ENCODE measurements at regions not wholly inside any gene's neighbourhood (a gene's known extent, or its start where the extent isn't known, plus 50 kb on each side); places are given as distances from the start of the nearest gene placed in this dataset.

DNA sequence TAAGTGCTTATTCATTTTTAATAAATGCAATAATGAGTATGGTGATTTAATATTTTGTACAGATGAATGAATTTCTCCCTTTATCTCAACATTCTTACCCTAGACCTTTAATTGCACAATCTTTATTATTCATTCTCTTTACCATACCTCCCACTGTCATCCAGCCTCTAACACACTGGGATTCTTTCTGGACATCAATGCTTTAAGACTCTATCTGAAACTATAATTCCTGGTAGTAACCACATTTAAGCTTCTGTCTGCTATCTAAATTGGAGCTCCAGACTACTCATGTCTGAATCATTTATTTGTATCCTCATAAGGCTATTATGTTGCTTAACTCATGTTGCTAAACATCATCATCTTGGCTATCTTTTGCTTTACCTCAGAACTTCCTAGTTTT, 270.2 kb downstream of the ALG10B start:
- intact Hi-C loops (cut with DNase I), result no loop called here
- no peak for TF ChIP-seq POLR2AphosphoS5 (IDR thresholded peaks at IDR 0.05)
- Histone ChIP-seq H3K36me3 (no peaks in the 10 kb centered on the region), H3K9me3 (no peaks in the 10 kb centered on the region), H3K27me3 (no peaks in the 10 kb centered on the region), H3K4me1 (no peaks in the 10 kb centered on the region), H3K4me3 (no peak overlapping the region), H3K27ac (no peak overlapping the region)
- DNase-seq, result no peak

DNA sequence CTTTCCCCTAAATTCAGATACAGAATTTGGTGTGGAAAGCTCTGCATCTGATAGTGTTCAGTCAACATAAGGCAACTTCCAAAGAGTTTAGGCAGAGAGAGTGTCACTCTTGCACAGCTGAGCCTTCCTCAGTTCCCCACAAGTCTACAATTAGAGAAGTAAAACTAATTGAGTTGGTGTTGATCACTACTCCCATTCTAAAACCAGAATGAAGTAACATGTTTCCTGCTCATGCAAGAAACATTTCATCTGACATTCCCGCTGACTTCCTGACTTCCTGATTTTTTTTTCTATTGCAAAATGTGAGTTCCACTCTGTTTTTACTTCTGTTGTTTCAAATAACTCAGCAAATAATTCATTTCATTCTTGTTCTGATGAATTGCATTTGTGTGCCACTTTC, 271.0 kb downstream of the ALG10B start:
- no peaks in the 10 kb centered on the region for H3K36me3 ChIP-seq
- no peaks in the 10 kb centered on the region for H3K9me3 ChIP-seq
- H3K4me3 ChIP-seq, result no peak overlapping the region
- TF ChIP-seq EP300 (IDR thresholded peaks at IDR 0.05), result no peak
- TF ChIP-seq, protein P1, sequence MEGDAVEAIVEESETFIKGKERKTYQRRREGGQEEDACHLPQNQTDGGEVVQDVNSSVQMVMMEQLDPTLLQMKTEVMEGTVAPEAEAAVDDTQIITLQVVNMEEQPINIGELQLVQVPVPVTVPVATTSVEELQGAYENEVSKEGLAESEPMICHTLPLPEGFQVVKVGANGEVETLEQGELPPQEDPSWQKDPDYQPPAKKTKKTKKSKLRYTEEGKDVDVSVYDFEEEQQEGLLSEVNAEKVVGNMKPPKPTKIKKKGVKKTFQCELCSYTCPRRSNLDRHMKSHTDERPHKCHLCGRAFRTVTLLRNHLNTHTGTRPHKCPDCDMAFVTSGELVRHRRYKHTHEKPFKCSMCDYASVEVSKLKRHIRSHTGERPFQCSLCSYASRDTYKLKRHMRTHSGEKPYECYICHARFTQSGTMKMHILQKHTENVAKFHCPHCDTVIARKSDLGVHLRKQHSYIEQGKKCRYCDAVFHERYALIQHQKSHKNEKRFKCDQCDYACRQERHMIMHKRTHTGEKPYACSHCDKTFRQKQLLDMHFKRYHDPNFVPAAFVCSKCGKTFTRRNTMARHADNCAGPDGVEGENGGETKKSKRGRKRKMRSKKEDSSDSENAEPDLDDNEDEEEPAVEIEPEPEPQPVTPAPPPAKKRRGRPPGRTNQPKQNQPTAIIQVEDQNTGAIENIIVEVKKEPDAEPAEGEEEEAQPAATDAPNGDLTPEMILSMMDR (IDR thresholded peaks at IDR 0.05), result no peak
- no peak for TF ChIP-seq POLR2AphosphoS5 (IDR thresholded peaks at IDR 0.05)
- TF ChIP-seq POLR2A (IDR thresholded peaks at IDR 0.05), result no peak
- intact Hi-C loops (cut with DNase I), result no loop called here
- no peaks in the 10 kb centered on the region for H3K4me1 ChIP-seq
- H3K27me3 ChIP-seq, result no peaks in the 10 kb centered on the region
- H3K27ac ChIP-seq, result no peak overlapping the region
- WGBS, 2 donors, result 49 to 59% methylated on average over 1 of the region's 1 CpG
- DNase-seq, result no peak

DNA sequence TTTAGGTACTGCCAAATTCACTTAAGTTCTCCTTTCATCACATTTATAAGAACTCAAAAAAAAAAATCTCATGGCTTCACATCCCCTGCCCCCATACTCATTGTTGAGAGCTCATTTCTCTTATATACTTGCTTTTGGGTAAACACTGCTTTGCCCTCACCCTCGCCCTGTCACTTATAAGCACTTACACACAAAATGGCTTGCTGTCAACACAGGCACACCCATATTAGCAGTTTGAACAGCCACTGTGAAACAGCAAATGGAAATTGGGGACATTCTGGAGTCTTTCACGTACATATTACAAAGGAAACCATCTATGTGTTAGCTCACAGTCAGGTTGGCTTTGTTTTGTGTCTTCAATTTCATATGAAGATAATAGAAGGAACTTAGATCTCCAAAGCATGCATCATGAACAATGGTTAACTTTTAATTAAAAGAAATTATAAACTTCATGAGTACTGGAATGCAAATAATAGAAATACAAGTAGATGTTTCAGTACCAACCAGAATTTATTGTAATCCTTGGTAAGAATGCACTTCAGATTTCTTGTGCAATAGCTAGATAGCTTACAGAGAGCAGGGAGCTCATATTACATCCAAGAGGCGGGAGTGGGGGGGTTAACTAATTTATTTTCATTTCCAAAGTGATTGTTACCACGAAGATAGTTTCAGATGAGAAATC, 272.2 kb downstream of the ALG10B start:
- Histone ChIP-seq H3K27me3 (no peaks in the 10 kb centered on the region), H3K36me3 (no peaks in the 10 kb centered on the region), H3K27ac (no peak overlapping the region), H3K4me1 (no peaks in the 10 kb centered on the region), H3K9me3 (no peaks in the 10 kb centered on the region), H3K4me3 (no peak overlapping the region)
- 45 to 64% methylated on average over 4 of the region's 4 CpGs for WGBS, 2 donors
- no peak for TF ChIP-seq EP300 (IDR thresholded peaks at IDR 0.05)
- no peak for TF ChIP-seq POLR2A (IDR thresholded peaks at IDR 0.05)
- DNase-seq, result no peak
- intact Hi-C loops (cut with DNase I), result no loop called here

DNA sequence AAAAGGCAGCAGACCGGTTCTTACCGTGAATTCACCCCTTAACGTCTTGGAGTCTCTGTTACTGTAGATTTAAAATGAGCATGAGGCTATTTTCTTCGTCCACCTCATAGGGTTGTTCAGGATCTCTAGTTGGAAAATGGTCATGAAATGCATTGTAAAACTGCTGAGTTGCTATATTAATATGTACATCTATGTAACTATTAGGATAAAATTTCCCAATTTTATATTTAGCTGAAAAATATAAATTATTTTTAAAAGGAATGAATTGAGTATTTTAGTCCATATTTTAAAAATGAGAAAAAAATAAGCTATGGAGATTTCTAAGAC, 272.7 kb downstream of the ALG10B start:
- 74 to 79% methylated on average over 4 of the region's 4 CpGs for WGBS, 2 donors
- TF ChIP-seq POLR2A (IDR thresholded peaks at IDR 0.05), result no peak
- TF ChIP-seq, protein P1 (IDR thresholded peaks at IDR 0.05), result no peak
- TF ChIP-seq EP300 (IDR thresholded peaks at IDR 0.05), result no peak
- TF ChIP-seq POLR2AphosphoS5 (IDR thresholded peaks at IDR 0.05), result no peak
- intact Hi-C loops (cut with DNase I), result no loop called here
- Histone ChIP-seq H3K36me3 (no peaks in the 10 kb centered on the region), H3K9me3 (no peaks in the 10 kb centered on the region), H3K27me3 (no peaks in the 10 kb centered on the region), H3K27ac (no peak overlapping the region), H3K4me1 (no peaks in the 10 kb centered on the region), H3K4me3 (no peak overlapping the region)
- no peak for DNase-seq

DNA sequence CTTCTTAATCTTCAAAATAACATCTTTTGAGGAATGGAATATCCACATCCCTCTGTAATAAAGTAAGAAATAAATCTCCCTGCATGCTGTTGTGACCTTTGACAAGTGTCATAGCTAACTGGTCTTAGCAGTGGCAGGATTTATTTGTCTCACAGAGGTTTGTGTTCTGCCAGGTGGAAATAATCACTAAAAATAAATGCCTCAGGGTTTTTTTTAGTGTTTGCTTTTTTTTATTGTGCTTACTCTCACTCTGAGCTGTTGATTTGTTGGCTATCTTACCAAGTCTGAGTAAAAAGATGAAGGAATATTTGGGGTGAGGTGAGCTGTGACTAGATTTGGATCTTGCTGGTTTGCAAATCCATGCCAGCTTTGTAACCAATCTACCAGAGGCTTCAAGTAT, 285.4 kb downstream of the ALG10B start:
- no peak overlapping the region for H3K27ac ChIP-seq
- peaks cover 0 to 2% (median 0%) of the 10 kb centered on the region in 4 donors for H3K9me3 ChIP-seq
- H3K36me3 ChIP-seq, result no peaks in the 10 kb centered on the region
- no peak overlapping the region for H3K4me3 ChIP-seq
- H3K4me1 ChIP-seq, result no peaks in the 10 kb centered on the region
- no peak for DNase-seq
- H3K27me3 ChIP-seq, result no peaks in the 10 kb centered on the region
- intact Hi-C loops (cut with DNase I), result no loop called here
- TF ChIP-seq, protein P1 (IDR thresholded peaks at IDR 0.05), result no peak
- no peak for TF ChIP-seq EP300 (IDR thresholded peaks at IDR 0.05)
- no peak for TF ChIP-seq POLR2A (IDR thresholded peaks at IDR 0.05)

Small RNA genes lying in the stretch of these regions (small RNA-seq; reads per million reads assigned to genes)
- 0 reads per million in 3 donors for gene AC087897.1
